ENCODE measurements at regions not wholly inside any gene's neighbourhood (a gene's known extent, or its start where the extent isn't known, plus 50 kb on each side); places are given as distances from the start of the nearest gene placed in this dataset.

- TF ChIP-seq EZH2 (IDR thresholded peaks at IDR 0.05; ENCODE audit: low read length, missing control alignments) = no peak
- TF ChIP-seq CTCF (conservative IDR thresholded peaks at IDR 0.05 in 1 of 2, IDR thresholded peaks at IDR 0.05 in 1 of 2; ENCODE audit: low read depth in 1 of 2, low read length in 2 of 2) = peak in 1 of 2 donors; percentile 7
- Histone ChIP-seq H3K9me3 (ENCODE audit: control insufficient read depth, insufficient read depth, low read depth, low read length) (no peaks in the 10 kb centered on the region), H3K36me3 (ENCODE audit: control insufficient read depth, insufficient read depth, low read length) (no peaks in the 10 kb centered on the region), H3K4me2 (ENCODE audit: extremely low read depth, insufficient read depth, low read length) (no peak overlapping the region), H3K27me3 (ENCODE audit: control insufficient read depth, insufficient read depth, low read length) (no peaks in the 10 kb centered on the region), H3K4me3 (replicated peaks in 1 of 4; ENCODE audit: control extremely low read depth in 1 of 4, insufficient read depth in 1 of 4, low read depth in 3 of 4, low read length in 4 of 4) (no peak overlapping the region), H3K27ac (ENCODE audit: insufficient read depth, low read length) (no peak overlapping the region), H3K9ac (ENCODE audit: insufficient read depth, low read length) (no peak overlapping the region), H2AFZ (ENCODE audit: low read length) (no peak overlapping the region), H3K4me1 (ENCODE audit: control insufficient read depth, extremely low read depth, insufficient read depth, low read length) (no peaks in the 10 kb centered on the region), H3K79me2 (ENCODE audit: control insufficient read depth, insufficient read depth, low read length) (no peaks in the 10 kb centered on the region), H4K20me1 (ENCODE audit: control insufficient read depth, extremely low read depth, insufficient read depth, low read length) (no peaks in the 10 kb centered on the region)
- peak in 1 of 2 donors; percentile 22 for DNase-seq (ENCODE audit: low read depth in 2 of 2)
These were observed 463.3 kb upstream of the DMAC1 start for GRCh38 chr9:8262625-8263622.

- no peak overlapping the region for H3K4me3 ChIP-seq (replicated peaks in 1 of 4; ENCODE audit: control extremely low read depth in 1 of 4, insufficient read depth in 1 of 4, low read depth in 3 of 4, low read length in 4 of 4)
- no peaks in the 10 kb centered on the region for H3K9me3 ChIP-seq (ENCODE audit: control insufficient read depth, insufficient read depth, low read depth, low read length)
- H3K4me2 ChIP-seq (ENCODE audit: extremely low read depth, insufficient read depth, low read length) = no peak overlapping the region
- no peaks in the 10 kb centered on the region for H3K4me1 ChIP-seq (ENCODE audit: control insufficient read depth, extremely low read depth, insufficient read depth, low read length)
- H3K79me2 ChIP-seq (ENCODE audit: control insufficient read depth, insufficient read depth, low read length) = no peaks in the 10 kb centered on the region
- H3K9ac ChIP-seq (ENCODE audit: insufficient read depth, low read length) = no peak overlapping the region
- H3K27me3 ChIP-seq (ENCODE audit: control insufficient read depth, insufficient read depth, low read length) = no peaks in the 10 kb centered on the region
- H2AFZ ChIP-seq (ENCODE audit: low read length) = no peak overlapping the region
- TF ChIP-seq EZH2 (IDR thresholded peaks at IDR 0.05; ENCODE audit: low read length, missing control alignments) (no peak), CTCF (conservative IDR thresholded peaks at IDR 0.05 in 1 of 2, IDR thresholded peaks at IDR 0.05 in 1 of 2; ENCODE audit: low read depth in 1 of 2, low read length in 2 of 2) (no peak)
- H4K20me1 ChIP-seq (ENCODE audit: control insufficient read depth, extremely low read depth, insufficient read depth, low read length) = no peaks in the 10 kb centered on the region
- no peak overlapping the region for H3K27ac ChIP-seq (ENCODE audit: insufficient read depth, low read length)
- no peaks in the 10 kb centered on the region for H3K36me3 ChIP-seq (ENCODE audit: control insufficient read depth, insufficient read depth, low read length)
- DNase-seq (ENCODE audit: low read depth in 2 of 2) = no peak
These were observed 462.2 kb upstream of the DMAC1 start for GRCh38 chr9:8261737-8262136.

- Histone ChIP-seq H3K4me2 (ENCODE audit: extremely low read depth, insufficient read depth, low read length) (no peak overlapping the region), H3K9me3 (ENCODE audit: control insufficient read depth, insufficient read depth, low read depth, low read length) (no peaks in the 10 kb centered on the region), H3K79me2 (ENCODE audit: control insufficient read depth, insufficient read depth, low read length) (no peaks in the 10 kb centered on the region), H3K9ac (ENCODE audit: insufficient read depth, low read length) (no peak overlapping the region), H3K36me3 (ENCODE audit: control insufficient read depth, insufficient read depth, low read length) (no peaks in the 10 kb centered on the region), H3K27me3 (ENCODE audit: control insufficient read depth, insufficient read depth, low read length) (no peaks in the 10 kb centered on the region), H3K4me3 (replicated peaks in 1 of 4; ENCODE audit: control extremely low read depth in 1 of 4, insufficient read depth in 1 of 4, low read depth in 3 of 4, low read length in 4 of 4) (no peak overlapping the region), H4K20me1 (ENCODE audit: control insufficient read depth, extremely low read depth, insufficient read depth, low read length) (no peaks in the 10 kb centered on the region), H2AFZ (ENCODE audit: low read length) (no peak overlapping the region), H3K27ac (ENCODE audit: insufficient read depth, low read length) (no peak overlapping the region), H3K4me1 (ENCODE audit: control insufficient read depth, extremely low read depth, insufficient read depth, low read length) (no peaks in the 10 kb centered on the region)
- TF ChIP-seq EZH2 (IDR thresholded peaks at IDR 0.05; ENCODE audit: low read length, missing control alignments) = no peak
- no peak for TF ChIP-seq CTCF (conservative IDR thresholded peaks at IDR 0.05 in 1 of 2, IDR thresholded peaks at IDR 0.05 in 1 of 2; ENCODE audit: low read depth in 1 of 2, low read length in 2 of 2)
- DNase-seq (ENCODE audit: low read depth in 2 of 2) = no peak
These were observed 459.4 kb upstream of the DMAC1 start for GRCh38 chr9:8259028-8259427.
